ENCODE measurements at regions not wholly inside any gene's neighbourhood (a gene's known extent, or its start where the extent isn't known, plus 50 kb on each side); places are given as distances from the start of the nearest gene placed in this dataset.
"Not testable (repeated sequence)": the region's sequence is repeated elsewhere in the genome, so short reads cannot be mapped to it uniquely, and the experiment has no call there.

- POLR2A ChIA-PET, result not testable (repeated sequence)
These were observed 87.8 kb downstream of the TENT5D start for GRCh38 chrX:80508083-80508482.

GRCh38 chrX:80511969-80512760, 91.9 kb downstream of the TENT5D start:
- 57% methylated on average over 3 of the region's 7 CpGs for WGBS (ENCODE audit: insufficient coverage)
- TF ChIP-seq EZH2 (IDR thresholded peaks at IDR 0.05; ENCODE audit: borderline replicate concordance, insufficient read depth, low read depth, low read length, poor library complexity, severe bottlenecking), result no peak
- TF ChIP-seq CTCF (IDR thresholded peaks at IDR 0.05), result no peak
- no peak overlapping the region for H2AFZ ChIP-seq (ENCODE audit: insufficient read depth, low read depth, low read length, poor library complexity, severe bottlenecking)
- intact Hi-C loops (cut with micrococcal nuclease), result no loop called here
- ChIA-PET POLR2A (no interaction called here), CTCF (no interaction called here)
- no peaks in the 10 kb centered on the region for H4K20me1 ChIP-seq (ENCODE audit: control insufficient read depth, insufficient read depth, low read length, poor library complexity, severe bottlenecking)
- DNase-seq (no peak), ATAC-seq (ENCODE audit: low read depth) (no peak)
- H3K27ac ChIP-seq (ENCODE audit: low read length in 2 of 2), result no peak overlapping the region
- H3K9ac ChIP-seq (ENCODE audit: low read length), result no peak overlapping the region
- Mint-ChIP-seq H3K27me3 (no peaks in the 10 kb centered on the region), H3K9me3 (ENCODE audit: insufficient read depth) (no peaks in the 10 kb centered on the region), H3K27ac (no peak overlapping the region), H3K4me3 (no peak overlapping the region), H3K4me1 (no peaks in the 10 kb centered on the region)
- no peaks in the 10 kb centered on the region for H3K4me1 ChIP-seq (ENCODE audit: control insufficient read depth in 2 of 2, insufficient read depth in 2 of 2, low read length in 2 of 2)
- H3K4me2 ChIP-seq (replicated peaks; ENCODE audit: low read depth, low read length, poor library complexity, severe bottlenecking), result no peak overlapping the region
- no peaks in the 10 kb centered on the region for H3K79me2 ChIP-seq (ENCODE audit: control insufficient read depth, insufficient read depth, low read length)
- H3K27me3 ChIP-seq (replicated peaks in 1 of 4; ENCODE audit: control extremely low read depth in 1 of 4, control insufficient read depth in 3 of 4, insufficient read depth in 4 of 4, low read length in 3 of 4), result no peaks in the 10 kb centered on the region
- no peak overlapping the region for H3K4me3 ChIP-seq (ENCODE audit: control extremely low read depth in 1 of 5, extremely low read depth in 1 of 5, insufficient read depth in 1 of 5, low read depth in 2 of 5, low read length in 4 of 5)
- H3K9me3 ChIP-seq (ENCODE audit: control extremely low read depth in 1 of 3, control insufficient read depth in 2 of 3, insufficient read depth in 1 of 3, low read length in 2 of 3), result no peaks in the 10 kb centered on the region
- H3K36me3 ChIP-seq (replicated peaks in 1 of 2; ENCODE audit: control extremely low read depth in 1 of 2, control insufficient read depth in 1 of 2, extremely low read depth in 1 of 2, insufficient read depth in 2 of 2, low read length in 1 of 2), result no peaks in the 10 kb centered on the region

More at GRCh38 chrX:80508083-80508482, 87.8 kb downstream of the TENT5D start:
- H3K27ac ChIP-seq (ENCODE audit: low read length in 2 of 2); H3K9ac ChIP-seq (ENCODE audit: low read length); H3K4me3 Mint-ChIP-seq; H4K20me1 ChIP-seq (ENCODE audit: control insufficient read depth, insufficient read depth, low read length, poor library complexity, severe bottlenecking); DNase-seq; ATAC-seq (ENCODE audit: low read depth); H3K27ac Mint-ChIP-seq; H3K4me1 ChIP-seq (ENCODE audit: control insufficient read depth in 2 of 2, insufficient read depth in 2 of 2, low read length in 2 of 2); CTCF ChIA-PET; H3K9me3 ChIP-seq (ENCODE audit: control extremely low read depth in 1 of 3, control insufficient read depth in 2 of 3, insufficient read depth in 1 of 3, low read length in 2 of 3); H3K79me2 ChIP-seq (ENCODE audit: control insufficient read depth, insufficient read depth, low read length); H3K4me3 ChIP-seq (ENCODE audit: control extremely low read depth in 1 of 5, extremely low read depth in 1 of 5, insufficient read depth in 1 of 5, low read depth in 2 of 5, low read length in 4 of 5); H3K4me1 Mint-ChIP-seq; H3K27me3 Mint-ChIP-seq; H2AFZ ChIP-seq (ENCODE audit: insufficient read depth, low read depth, low read length, poor library complexity, severe bottlenecking); H3K36me3 ChIP-seq (replicated peaks in 1 of 2; ENCODE audit: control extremely low read depth in 1 of 2, control insufficient read depth in 1 of 2, extremely low read depth in 1 of 2, insufficient read depth in 2 of 2, low read length in 1 of 2); H3K4me2 ChIP-seq (replicated peaks; ENCODE audit: low read depth, low read length, poor library complexity, severe bottlenecking); intact Hi-C loops (cut with micrococcal nuclease); H3K27me3 ChIP-seq (replicated peaks in 1 of 4; ENCODE audit: control extremely low read depth in 1 of 4, control insufficient read depth in 3 of 4, insufficient read depth in 4 of 4, low read length in 3 of 4); H3K9me3 Mint-ChIP-seq (ENCODE audit: insufficient read depth): not testable (repeated sequence)
- WGBS (ENCODE audit: insufficient coverage), result 90% methylated on average over 2 of the region's 3 CpGs

Data from B cell (primary cell).